ENCODE measurements at regions not wholly inside any gene's neighbourhood (a gene's known extent, or its start where the extent isn't known, plus 50 kb on each side); places are given as distances from the start of the nearest gene placed in this dataset.

GRCh38 chr7:96415293-96415940 lies 93.5 kb upstream of the SLC25A13 start:
- no peak for DNase-seq (ENCODE audit: low read depth in 2 of 3, low spot score in 1 of 3)

GRCh38 chr7:96414931-96415292 lies 93.0 kb upstream of the SLC25A13 start:
- peak in 2 of 3 donors; percentile 5 to 52 for DNase-seq (ENCODE audit: low read depth in 2 of 3, low spot score in 1 of 3)

DNA sequence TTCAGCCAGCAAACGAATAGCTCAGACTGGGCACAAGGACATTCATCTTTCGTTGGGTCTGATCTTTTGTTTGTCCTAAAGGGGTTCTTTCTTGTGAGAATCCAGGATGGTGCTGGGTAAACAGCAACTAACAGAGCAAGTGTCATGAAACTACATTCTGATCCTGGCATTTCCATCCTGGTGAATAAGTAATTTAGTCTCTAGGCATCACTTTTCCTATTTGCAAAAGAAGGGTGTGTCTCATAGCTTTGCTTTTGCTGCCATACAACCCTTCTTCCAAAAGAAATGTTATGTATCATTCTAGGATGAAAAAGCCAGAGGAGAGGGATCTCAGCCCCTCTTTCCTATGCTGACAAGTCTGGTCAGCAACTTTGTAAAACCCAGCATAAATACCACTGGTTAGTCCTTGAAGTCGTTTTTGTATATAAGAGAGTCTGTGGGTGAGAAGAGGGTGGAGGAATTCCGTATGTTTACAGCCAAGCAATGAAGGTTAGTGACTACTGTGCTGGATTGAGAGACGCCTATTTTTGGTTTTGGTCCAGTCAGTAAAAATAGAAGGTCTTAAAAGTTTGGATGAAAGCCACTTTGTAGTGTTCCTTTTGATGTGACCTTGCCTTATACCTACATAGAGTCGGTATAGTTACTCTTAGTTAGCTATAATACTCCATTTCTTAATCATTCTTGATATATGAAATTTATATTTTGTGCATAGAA lies 88.4 kb upstream of the SLC25A13 start:
- DNase-seq (ENCODE audit: low read depth in 2 of 3, low spot score in 1 of 3), result no peak

DNA sequence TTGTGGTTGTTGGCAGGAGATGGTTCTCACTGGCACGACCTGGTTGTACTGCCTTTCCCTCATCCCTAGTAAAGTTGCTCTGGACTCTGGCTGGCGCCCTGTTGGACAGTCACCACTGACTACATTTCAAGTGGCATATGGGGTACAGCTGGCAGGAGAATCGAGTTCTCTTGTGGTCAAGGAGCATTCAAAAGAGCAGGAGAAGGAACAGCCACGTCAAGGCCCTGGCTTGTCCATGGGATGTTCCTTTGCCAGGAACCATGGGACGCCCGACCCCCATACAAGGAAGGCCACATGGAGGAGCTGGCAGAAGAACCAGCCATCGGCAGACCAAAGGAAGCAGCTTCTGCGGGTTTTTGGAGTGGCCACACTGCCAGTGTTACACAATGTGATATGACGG lies 87.0 kb upstream of the SLC25A13 start:
- DNase-seq (ENCODE audit: low read depth in 2 of 3, low spot score in 1 of 3), result no peak

DNA sequence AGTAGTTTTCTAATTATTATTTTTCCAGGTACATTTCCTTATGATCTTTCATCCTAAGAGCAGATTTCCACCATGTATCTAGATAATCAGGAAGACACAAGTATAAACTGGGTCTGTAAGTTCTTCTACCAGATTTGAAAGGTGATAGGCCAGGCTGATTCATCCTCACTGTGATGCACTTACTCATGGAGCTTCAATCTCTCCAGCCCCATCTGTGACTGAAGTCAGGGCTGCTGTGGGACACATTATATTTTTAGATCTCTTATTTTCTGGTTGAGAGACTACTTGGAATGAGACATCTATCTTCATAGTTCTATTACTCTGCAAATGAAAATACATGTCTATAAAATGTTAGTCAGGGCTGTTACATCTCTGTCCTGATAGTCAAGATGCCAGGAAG lies 85.5 kb upstream of the SLC25A13 start:
- no peak for DNase-seq (ENCODE audit: low read depth in 2 of 3, low spot score in 1 of 3)

DNA sequence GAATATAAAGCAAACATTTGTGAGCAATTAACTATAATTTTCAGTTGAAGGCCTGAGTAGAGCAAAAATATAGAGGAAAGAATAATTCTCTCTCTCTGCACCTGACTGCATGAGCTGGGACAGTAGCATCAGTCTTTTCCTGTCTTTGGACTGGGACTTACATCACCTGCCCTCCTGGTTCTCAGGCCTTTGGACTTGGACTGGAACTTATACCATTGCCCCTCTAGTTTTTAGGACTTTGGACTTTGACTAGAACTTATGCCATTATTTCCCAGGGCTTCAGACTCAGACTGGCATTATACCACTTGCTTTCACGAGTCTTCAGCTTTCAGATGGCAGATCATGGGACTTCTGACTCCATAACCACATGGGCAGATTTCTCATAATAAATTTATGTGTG lies 81.0 kb upstream of the SLC25A13 start:
- DNase-seq (ENCODE audit: low read depth in 2 of 3, low spot score in 1 of 3), result no peak

- no peak for DNase-seq (ENCODE audit: low read depth in 2 of 3, low spot score in 1 of 3)
Observed at GRCh38 chr7:96401200-96401599, 79.3 kb upstream of the SLC25A13 start.

- DNase-seq (ENCODE audit: low read depth in 2 of 3, low spot score in 1 of 3), result no peak
Observed at GRCh38 chr7:96400518-96400917, 78.6 kb upstream of the SLC25A13 start.

GRCh38 chr7:96400001-96400400 lies 78.1 kb upstream of the SLC25A13 start:
- DNase-seq (ENCODE audit: low read depth in 2 of 3, low spot score in 1 of 3), result no peak

DNA sequence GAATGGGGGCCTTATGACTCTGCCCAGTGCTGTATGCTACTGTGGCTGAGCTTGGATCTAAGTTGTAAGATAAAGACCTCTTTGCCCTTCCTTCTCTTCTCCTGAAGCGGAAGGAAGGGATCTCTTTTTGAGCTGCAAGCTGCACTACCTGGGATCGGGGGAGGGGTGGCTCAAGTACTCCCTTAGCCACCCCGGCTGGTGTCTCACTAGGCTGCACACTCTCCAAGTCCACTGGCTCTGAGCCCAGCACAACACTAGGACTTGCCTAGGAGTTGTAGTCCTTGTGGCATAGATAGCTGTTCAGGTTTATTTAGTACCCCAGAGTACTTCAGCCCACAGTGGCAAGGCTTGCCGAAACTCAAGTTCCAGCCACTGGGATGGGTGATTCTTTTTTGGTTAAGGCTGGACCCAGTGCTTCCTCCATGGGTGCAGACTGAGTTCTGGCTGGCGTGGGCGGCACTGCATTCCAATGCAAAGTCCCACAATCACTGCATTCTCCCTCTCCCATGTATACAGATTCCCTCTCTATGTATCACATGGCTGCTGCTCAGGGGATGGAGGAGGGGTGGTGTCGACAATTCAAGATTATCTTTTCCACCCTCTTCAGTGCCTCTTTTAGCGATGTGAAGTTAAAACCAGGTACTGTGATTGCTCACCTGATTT lies 76.2 kb upstream of the SLC25A13 start:
- no peak for DNase-seq (ENCODE audit: low read depth in 2 of 3, low spot score in 1 of 3)

- DNase-seq (ENCODE audit: low read depth in 2 of 3, low spot score in 1 of 3), result no peak
Observed at GRCh38 chr7:96388620-96389383, 66.9 kb upstream of the SLC25A13 start.

DNA sequence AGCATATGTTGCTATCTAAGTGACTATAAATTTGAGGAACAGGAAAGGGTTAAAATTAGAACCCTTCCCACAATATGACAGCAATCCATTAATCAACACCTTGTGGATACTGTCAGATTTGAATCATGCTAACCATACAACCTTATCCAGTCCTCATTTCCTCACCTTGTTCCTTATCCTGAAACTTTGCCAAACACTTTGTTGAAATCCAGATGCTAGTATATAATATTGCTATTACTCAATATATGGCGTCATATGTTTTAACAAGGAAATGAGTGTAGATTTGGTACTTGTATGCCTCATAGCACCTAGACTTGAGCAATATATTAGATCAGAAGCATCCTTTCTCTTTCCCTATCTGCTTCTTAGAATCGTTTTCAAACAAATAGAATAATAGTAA lies 66.3 kb upstream of the SLC25A13 start:
- no peak for DNase-seq (ENCODE audit: low read depth in 2 of 3, low spot score in 1 of 3)

- DNase-seq (ENCODE audit: low read depth in 2 of 3, low spot score in 1 of 3), result no peak
Observed at GRCh38 chr7:96380111-96380512, 58.2 kb upstream of the SLC25A13 start.

DNA sequence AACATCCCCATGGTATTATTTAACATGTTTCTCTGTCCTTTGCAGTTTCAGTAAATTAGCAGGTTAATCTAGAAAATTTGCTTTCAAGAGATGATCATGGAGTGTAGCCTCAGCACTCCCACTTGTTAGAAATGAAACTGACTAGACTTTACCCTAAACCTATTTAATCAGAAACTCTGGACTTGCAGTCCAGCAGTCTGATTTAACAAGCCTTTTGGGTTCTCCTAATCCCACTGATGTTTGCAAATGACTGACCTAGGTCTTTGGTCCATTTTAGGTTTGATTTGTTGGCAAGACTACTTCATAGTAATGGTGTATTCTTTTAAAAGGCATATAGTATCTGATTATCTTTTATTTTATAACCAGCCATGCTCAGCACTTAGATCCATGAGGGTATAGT lies 55.5 kb upstream of the SLC25A13 start:
- no peak for DNase-seq (ENCODE audit: low read depth in 2 of 3, low spot score in 1 of 3)
